Loucy (cell line): ENCODE measurements at regions not wholly inside any gene's neighbourhood (a gene's known extent, or its start where the extent isn't known, plus 50 kb on each side); places are given as distances from the start of the nearest gene placed in this dataset.

Experiments
- H2AFZ ChIP-seq: fragments of 200-600 bp; sonication (generic); 2 replicates; pipeline ENCODE4 v1.6.0; 2016; ENCODE audit warnings: antibody characterized with exemption, mild to moderate bottlenecking, low read length, moderate library complexity
- H3F3A ChIP-seq: fragments of 200-600 bp; 2 replicates; pipeline ENCODE4 v1.6.0; 2016; ENCODE audit warnings: antibody characterized with exemption, low read depth, mild to moderate bottlenecking
- H3K27me3 ChIP-seq: fragments of 200-600 bp; sonication (generic); 2 replicates; pipeline ENCODE4 v1.6.1; 2014; ENCODE audit warnings: low read length, mild to moderate bottlenecking; ENCODE audit not compliant: insufficient read depth, poor library complexity, severe bottlenecking
- H3K36me3 ChIP-seq: fragments of 200-600 bp; sonication (generic); 2 replicates; pipeline ENCODE4 v1.6.1; 2016; ENCODE audit warnings: low read length; ENCODE audit not compliant: insufficient read depth
- H3K4me1 ChIP-seq: fragments of 200-600 bp; sonication (generic); 2 replicates; pipeline ENCODE4 v1.5.1; 2014; ENCODE audit warnings: low read length, mild to moderate bottlenecking; ENCODE audit not compliant: insufficient read depth, poor library complexity, severe bottlenecking
- H3K4me2 ChIP-seq: fragments of 200-600 bp; sonication (generic); 2 replicates; pipeline ENCODE4 v1.6.0; 2014; ENCODE audit warnings: antibody characterized with exemption, low read length, low read depth, mild to moderate bottlenecking; ENCODE audit not compliant: poor library complexity, severe bottlenecking
- H3K4me3 ChIP-seq: fragments of 200-600 bp; sonication (generic); 2 replicates; pipeline ENCODE4 v1.5.1; 2014; ENCODE audit warnings: low read length, mild to moderate bottlenecking, mixed read lengths; ENCODE audit not compliant: poor library complexity, severe bottlenecking
- H3K79me2 ChIP-seq: fragments of 200-600 bp; sonication (generic); 2 replicates; pipeline ENCODE4 v1.6.1; 2014; ENCODE audit warnings: low read length; ENCODE audit not compliant: insufficient read depth
- H3K9ac ChIP-seq: fragments of 200-600 bp; sonication (generic); 2 replicates; pipeline ENCODE4 v1.6.0; 2014; ENCODE audit warnings: mild to moderate bottlenecking, low read depth, low read length, moderate library complexity; ENCODE audit not compliant: poor library complexity, severe bottlenecking
- H3K9me2 ChIP-seq: fragments of 200-600 bp; sonication (generic); replicated peaks from 2 replicates; pipeline ENCODE4 v1.6.1; 2016; ENCODE audit warnings: low read depth, low read length, mixed read lengths
- H3K9me3 ChIP-seq: fragments of 200-600 bp; sonication (generic); 2 replicates; pipeline ENCODE4 v1.6.1; 2014; ENCODE audit warnings: mild to moderate bottlenecking, antibody characterized with exemption, low read length, low read depth; ENCODE audit not compliant: insufficient read depth
- H4K20me1 ChIP-seq: fragments of 200-600 bp; sonication (generic); 2 replicates; pipeline ENCODE4 v1.6.0; 2014; ENCODE audit warnings: antibody characterized with exemption, low read length, mild to moderate bottlenecking; ENCODE audit not compliant: insufficient read depth, poor library complexity, severe bottlenecking
- CTCF ChIP-seq: fragments of 200-600 bp; sonication (generic); conservative IDR thresholded peaks from 2 replicates; pipeline ENCODE4 v1.5.1; 2014; ENCODE audit warnings: mild to moderate bottlenecking, antibody characterized with exemption, low read length
- EZH2phosphoT487 ChIP-seq: fragments of 200-600 bp; IDR thresholded peaks from 2 replicates; pipeline ENCODE4 v1.6.1; 2018; ENCODE audit warnings: antibody characterized with exemption, mild to moderate bottlenecking, moderate library complexity, borderline replicate concordance

- TF ChIP-seq CTCF (no peak), EZH2phosphoT487 (no peak)
- Histone ChIP-seq H3K9me3 (no peaks in the 10 kb centered on the region), H4K20me1 (no peaks in the 10 kb centered on the region), H3K36me3 (no peaks in the 10 kb centered on the region), H3K27me3 (no peaks in the 10 kb centered on the region), H3K4me3 (no peak overlapping the region), H3K9ac (no peak overlapping the region), H3K9me2 (no peaks in the 10 kb centered on the region), H3F3A (no peaks in the 10 kb centered on the region), H3K4me1 (no peaks in the 10 kb centered on the region), H2AFZ (no peak overlapping the region), H3K79me2 (no peaks in the 10 kb centered on the region), H3K4me2 (no peak overlapping the region)
Measured at GRCh38 chr4:160406263-160406825, 1303.5 kb downstream of the RAPGEF2 start.

- no peak overlapping the region for H3K4me2 ChIP-seq
- H3K9me3 ChIP-seq, result no peaks in the 10 kb centered on the region
- H3K36me3 ChIP-seq, result no peaks in the 10 kb centered on the region
- no peaks in the 10 kb centered on the region for H3K9me2 ChIP-seq
- no peak overlapping the region for H3K9ac ChIP-seq
- H3K4me3 ChIP-seq, result no peak overlapping the region
- H4K20me1 ChIP-seq, result no peaks in the 10 kb centered on the region
- no peak for TF ChIP-seq EZH2phosphoT487
- no peak for TF ChIP-seq CTCF
- H3F3A ChIP-seq, result no peaks in the 10 kb centered on the region
- H3K79me2 ChIP-seq, result no peaks in the 10 kb centered on the region
- no peak overlapping the region for H2AFZ ChIP-seq
- H3K27me3 ChIP-seq, result no peaks in the 10 kb centered on the region
- H3K4me1 ChIP-seq, result no peaks in the 10 kb centered on the region
Measured at GRCh38 chr4:160414496-160414895, 1311.6 kb downstream of the RAPGEF2 start.

- Histone ChIP-seq H3K4me2 (no peak overlapping the region), H3F3A (no peaks in the 10 kb centered on the region), H3K27me3 (no peaks in the 10 kb centered on the region), H3K4me1 (no peaks in the 10 kb centered on the region), H3K9me2 (no peaks in the 10 kb centered on the region), H3K79me2 (no peaks in the 10 kb centered on the region), H2AFZ (no peak overlapping the region), H3K36me3 (no peaks in the 10 kb centered on the region), H3K9ac (no peak overlapping the region), H3K4me3 (no peak overlapping the region), H4K20me1 (no peaks in the 10 kb centered on the region), H3K9me3 (no peaks in the 10 kb centered on the region)
- TF ChIP-seq EZH2phosphoT487 (no peak), CTCF (no peak)
Measured at GRCh38 chr4:160423879-160424451, 1321.1 kb downstream of the RAPGEF2 start.
